KMS-11 (cell line): ENCODE measurements at regions not wholly inside any gene's neighbourhood (a gene's known extent, or its start where the extent isn't known, plus 50 kb on each side); places are given as distances from the start of the nearest gene placed in this dataset.

Experiments used
- H2AFZ ChIP-seq: fragments of 200-600 bp; sonication (generic); 2 replicates; pipeline ENCODE4 v1.6.1; 2016; ENCODE audit warnings: antibody characterized with exemption, mixed run types, low read depth
- H3K27ac ChIP-seq: fragments of 200-600 bp; sonication (generic); 2 replicates; pipeline ENCODE4 v1.6.1; 2016; ENCODE audit warnings: mild to moderate bottlenecking, mixed run types
- H3K27me3 ChIP-seq: fragments of 200-600 bp; sonication (generic); 2 replicates; pipeline ENCODE4 v1.6.1; 2017; ENCODE audit warnings: mild to moderate bottlenecking, low read depth, mixed run types, moderate library complexity; ENCODE audit not compliant: insufficient read depth
- H3K36me3 ChIP-seq: fragments of 200-600 bp; sonication (generic); 2 replicates; pipeline ENCODE4 v1.6.1; 2017; ENCODE audit warnings: mild to moderate bottlenecking, mixed run types; ENCODE audit not compliant: insufficient read depth
- H3K4me1 ChIP-seq: fragments of 200-600 bp; sonication (generic); 2 replicates; pipeline ENCODE4 v1.6.1; 2016; ENCODE audit warnings: mild to moderate bottlenecking, low read depth, mixed run types; ENCODE audit not compliant: poor library complexity, severe bottlenecking
- H3K4me2 ChIP-seq: fragments of 200-600 bp; sonication (generic); 2 replicates; pipeline ENCODE4 v1.7.0; 2016; ENCODE audit warnings: mild to moderate bottlenecking, mixed run types
- H3K4me3 ChIP-seq: fragments of 200-600 bp; sonication (generic); IDR thresholded peaks from 2 replicates; pipeline ENCODE4 v1.6.1; 2017; ENCODE audit warnings: low read depth, low read length, mixed read lengths; ENCODE audit not compliant: insufficient read depth
- H3K79me2 ChIP-seq: fragments of 200-600 bp; sonication (generic); 2 replicates; pipeline ENCODE4 v1.6.1; 2016; ENCODE audit warnings: low read depth, mixed run types; ENCODE audit not compliant: insufficient read depth
- H3K9ac ChIP-seq: fragments of 200-600 bp; sonication (generic); 2 replicates; pipeline ENCODE4 v1.6.1; 2016; ENCODE audit warnings: mild to moderate bottlenecking, mixed run types
- H4K20me1 ChIP-seq: fragments of 200-600 bp; sonication (generic); 2 replicates; pipeline ENCODE4 v1.6.1; 2016; ENCODE audit warnings: mild to moderate bottlenecking, mixed run types; ENCODE audit not compliant: insufficient read depth
- TF ChIP-seq, protein P1 (sequence below): fragments of 200-600 bp; sonication (generic); conservative IDR thresholded peaks from 2 replicates; pipeline ENCODE4 v1.6.1; 2017; ENCODE audit warnings: low read depth, mild to moderate bottlenecking, antibody characterized with exemption, low read length, moderate library complexity, mixed read lengths

- Histone ChIP-seq H3K9ac (no peak overlapping the region), H3K36me3 (no peaks in the 10 kb centered on the region), H3K4me3 (no peak overlapping the region), H3K27ac (no peak overlapping the region), H3K79me2 (no peaks in the 10 kb centered on the region), H3K27me3 (no peaks in the 10 kb centered on the region), H3K4me1 (no peaks in the 10 kb centered on the region), H2AFZ (no peak overlapping the region), H3K4me2 (no peak overlapping the region), H4K20me1 (no peaks in the 10 kb centered on the region)
- TF ChIP-seq, protein P1, sequence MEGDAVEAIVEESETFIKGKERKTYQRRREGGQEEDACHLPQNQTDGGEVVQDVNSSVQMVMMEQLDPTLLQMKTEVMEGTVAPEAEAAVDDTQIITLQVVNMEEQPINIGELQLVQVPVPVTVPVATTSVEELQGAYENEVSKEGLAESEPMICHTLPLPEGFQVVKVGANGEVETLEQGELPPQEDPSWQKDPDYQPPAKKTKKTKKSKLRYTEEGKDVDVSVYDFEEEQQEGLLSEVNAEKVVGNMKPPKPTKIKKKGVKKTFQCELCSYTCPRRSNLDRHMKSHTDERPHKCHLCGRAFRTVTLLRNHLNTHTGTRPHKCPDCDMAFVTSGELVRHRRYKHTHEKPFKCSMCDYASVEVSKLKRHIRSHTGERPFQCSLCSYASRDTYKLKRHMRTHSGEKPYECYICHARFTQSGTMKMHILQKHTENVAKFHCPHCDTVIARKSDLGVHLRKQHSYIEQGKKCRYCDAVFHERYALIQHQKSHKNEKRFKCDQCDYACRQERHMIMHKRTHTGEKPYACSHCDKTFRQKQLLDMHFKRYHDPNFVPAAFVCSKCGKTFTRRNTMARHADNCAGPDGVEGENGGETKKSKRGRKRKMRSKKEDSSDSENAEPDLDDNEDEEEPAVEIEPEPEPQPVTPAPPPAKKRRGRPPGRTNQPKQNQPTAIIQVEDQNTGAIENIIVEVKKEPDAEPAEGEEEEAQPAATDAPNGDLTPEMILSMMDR, result no peak
Observed at GRCh38 chr3:26535151-26535550, 87.4 kb upstream of the LRRC3B start.

DNA sequence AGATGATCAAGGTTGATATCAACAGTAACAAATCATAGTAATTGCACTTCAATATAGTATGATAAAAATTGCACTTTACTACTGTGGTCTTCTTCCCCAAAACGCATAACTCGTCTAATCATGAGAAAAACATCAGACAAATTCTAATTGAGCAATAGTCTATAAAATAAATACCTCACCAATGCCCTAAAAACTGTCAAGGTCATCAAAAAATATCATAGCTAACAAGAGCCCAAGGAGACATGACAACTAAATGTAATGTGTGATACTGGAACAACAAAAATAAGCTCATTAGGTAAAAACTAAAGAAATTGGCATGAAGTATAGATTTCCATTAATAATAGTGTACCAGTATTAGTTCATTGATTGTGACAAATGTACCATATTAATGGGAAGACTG, 85.6 kb upstream of the LRRC3B start:
- H3K27ac ChIP-seq, result no peak overlapping the region
- H3K9ac ChIP-seq, result no peak overlapping the region
- TF ChIP-seq, protein P1, result no peak
- no peaks in the 10 kb centered on the region for H3K36me3 ChIP-seq
- no peaks in the 10 kb centered on the region for H3K27me3 ChIP-seq
- H3K79me2 ChIP-seq, result no peaks in the 10 kb centered on the region
- H3K4me2 ChIP-seq, result no peak overlapping the region
- no peak overlapping the region for H3K4me3 ChIP-seq
- no peaks in the 10 kb centered on the region for H4K20me1 ChIP-seq
- no peaks in the 10 kb centered on the region for H3K4me1 ChIP-seq
- H2AFZ ChIP-seq, result no peak overlapping the region

DNA sequence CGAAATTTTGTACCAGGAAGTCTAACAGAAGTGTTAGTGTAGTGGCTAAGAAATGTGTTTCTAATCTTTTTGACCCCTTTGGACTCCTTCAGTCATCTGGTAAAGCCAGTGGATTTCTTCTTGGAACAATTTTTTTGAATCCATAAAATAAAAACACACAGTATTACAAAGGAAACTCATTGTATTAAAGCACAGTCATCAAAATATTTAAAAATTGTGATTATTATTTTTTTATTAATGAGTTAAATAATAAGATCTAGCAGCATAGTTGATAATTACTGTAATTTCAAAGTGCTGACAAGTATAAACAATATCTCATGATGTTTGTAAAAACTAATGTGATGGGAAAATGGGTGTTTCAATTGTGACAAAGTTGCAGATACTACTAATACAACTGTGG, 72.2 kb upstream of the LRRC3B start:
- no peaks in the 10 kb centered on the region for H3K27me3 ChIP-seq
- H3K9ac ChIP-seq, result no peak overlapping the region
- H3K4me1 ChIP-seq, result no peaks in the 10 kb centered on the region
- H3K79me2 ChIP-seq, result no peaks in the 10 kb centered on the region
- TF ChIP-seq, protein P1, result no peak
- no peaks in the 10 kb centered on the region for H3K36me3 ChIP-seq
- H2AFZ ChIP-seq, result no peak overlapping the region
- H3K4me2 ChIP-seq, result no peak overlapping the region
- H4K20me1 ChIP-seq, result no peaks in the 10 kb centered on the region
- no peak overlapping the region for H3K4me3 ChIP-seq
- no peak overlapping the region for H3K27ac ChIP-seq

GRCh38 chr3:26556637-26557036, 65.9 kb upstream of the LRRC3B start:
- H4K20me1 ChIP-seq, result no peaks in the 10 kb centered on the region
- H3K9ac ChIP-seq, result no peak overlapping the region
- no peak overlapping the region for H2AFZ ChIP-seq
- H3K27ac ChIP-seq, result no peak overlapping the region
- no peak overlapping the region for H3K4me2 ChIP-seq
- no peaks in the 10 kb centered on the region for H3K4me1 ChIP-seq
- H3K79me2 ChIP-seq, result no peaks in the 10 kb centered on the region
- no peaks in the 10 kb centered on the region for H3K36me3 ChIP-seq
- TF ChIP-seq, protein P1, result no peak
- H3K4me3 ChIP-seq, result no peak overlapping the region
- no peaks in the 10 kb centered on the region for H3K27me3 ChIP-seq
